Stimulated activated CD8-positive, alpha-beta memory T cell treated with anti-CD3 and anti-CD28 coated beads, Interleukin-7, amount 100 ng/mL, for 4 hours (primary cell): ENCODE measurements at regions not wholly inside any gene's neighbourhood (a gene's known extent, or its start where the extent isn't known, plus 50 kb on each side); places are given as distances from the start of the nearest gene placed in this dataset.
"Not testable (repeated sequence)": the region's sequence is repeated elsewhere in the genome, so short reads cannot be mapped to it uniquely, and the experiment has no call there.

Source experiments
- DNase-seq, 2 donors: peaks; one replicate each; pipeline ENCODE4 v3.0.0-alpha.2; 2020; ENCODE audit warnings: low read depth in 2 of 2

DNA sequence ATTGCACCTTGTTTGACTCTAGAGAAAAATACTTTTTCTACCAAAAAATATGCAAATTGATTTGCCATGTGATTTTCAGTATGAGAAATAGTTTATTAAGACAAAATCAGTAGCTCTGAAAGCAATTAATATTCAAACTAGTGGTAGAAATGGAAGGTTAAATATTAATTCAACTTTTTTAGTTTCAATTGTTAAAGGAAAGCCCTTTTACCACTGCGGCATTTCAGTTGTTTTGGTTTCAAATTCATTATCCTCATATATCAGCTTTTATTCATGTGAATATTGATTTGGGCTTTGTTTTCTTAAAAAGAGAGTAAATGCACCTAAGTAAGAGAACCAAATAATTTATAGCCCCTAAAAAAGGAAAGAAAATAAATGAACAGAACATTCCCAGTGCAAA, 660.6 kb upstream of the CHD1 start:
- DNase-seq = no peak

DNA sequence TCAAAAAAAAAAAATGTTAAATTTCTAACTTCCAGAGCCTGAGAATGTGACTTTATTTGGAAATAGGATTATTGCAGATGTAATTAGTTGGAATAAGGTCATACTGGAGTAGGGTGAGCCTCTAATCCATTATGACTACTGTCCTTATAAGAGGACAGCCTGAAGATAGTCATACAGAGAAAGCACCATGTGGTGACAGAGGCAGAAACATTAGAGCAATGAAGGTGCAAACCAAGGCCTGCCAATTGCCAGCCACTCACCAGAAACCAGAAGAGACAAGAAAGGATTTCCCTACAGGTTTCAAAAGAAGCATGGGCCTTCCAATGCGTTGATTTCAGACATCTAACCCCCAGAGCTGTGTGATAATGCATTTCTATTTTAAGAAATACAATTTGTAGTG, 659.2 kb upstream of the CHD1 start:
- DNase-seq = no peak

DNA sequence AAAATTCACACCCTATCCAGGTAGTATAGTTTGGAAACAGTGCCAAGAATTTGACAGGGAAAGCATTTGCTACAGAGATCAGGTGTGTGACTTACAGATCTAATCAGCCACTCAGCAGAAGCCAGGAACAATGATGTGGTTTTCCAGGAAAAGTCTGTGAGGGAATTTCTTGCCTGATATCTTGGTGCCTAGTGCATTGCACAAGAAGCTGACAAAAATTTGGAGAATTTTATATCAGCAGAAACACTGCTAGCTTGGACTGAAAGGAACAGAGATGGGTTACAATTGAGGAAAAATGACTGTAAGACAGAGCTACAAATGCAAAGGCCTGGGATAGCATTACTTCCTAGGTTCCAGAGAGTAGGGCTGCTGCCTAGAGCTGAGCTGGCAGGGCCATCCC, 658.1 kb upstream of the CHD1 start:
- DNase-seq = no peak

DNA sequence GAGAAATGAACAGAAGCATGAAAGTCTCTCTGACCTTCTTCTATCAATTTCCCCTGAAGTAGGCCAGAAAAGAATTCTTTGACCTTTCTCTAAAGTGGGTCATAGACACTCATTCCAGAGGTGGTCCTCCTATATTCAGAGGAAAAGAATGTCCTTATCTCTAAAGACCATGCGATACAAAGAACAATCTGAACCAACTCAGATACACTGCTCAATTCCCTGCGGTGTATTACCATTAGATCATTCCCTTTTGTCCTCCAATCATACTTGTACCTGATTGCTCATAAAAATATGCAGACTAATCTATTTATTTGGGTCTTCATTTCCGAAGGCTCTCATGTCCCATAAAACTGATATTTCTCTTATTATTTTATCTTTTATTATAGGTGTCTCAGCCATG, 652.4 kb upstream of the CHD1 start:
- not testable (repeated sequence) for DNase-seq

DNA sequence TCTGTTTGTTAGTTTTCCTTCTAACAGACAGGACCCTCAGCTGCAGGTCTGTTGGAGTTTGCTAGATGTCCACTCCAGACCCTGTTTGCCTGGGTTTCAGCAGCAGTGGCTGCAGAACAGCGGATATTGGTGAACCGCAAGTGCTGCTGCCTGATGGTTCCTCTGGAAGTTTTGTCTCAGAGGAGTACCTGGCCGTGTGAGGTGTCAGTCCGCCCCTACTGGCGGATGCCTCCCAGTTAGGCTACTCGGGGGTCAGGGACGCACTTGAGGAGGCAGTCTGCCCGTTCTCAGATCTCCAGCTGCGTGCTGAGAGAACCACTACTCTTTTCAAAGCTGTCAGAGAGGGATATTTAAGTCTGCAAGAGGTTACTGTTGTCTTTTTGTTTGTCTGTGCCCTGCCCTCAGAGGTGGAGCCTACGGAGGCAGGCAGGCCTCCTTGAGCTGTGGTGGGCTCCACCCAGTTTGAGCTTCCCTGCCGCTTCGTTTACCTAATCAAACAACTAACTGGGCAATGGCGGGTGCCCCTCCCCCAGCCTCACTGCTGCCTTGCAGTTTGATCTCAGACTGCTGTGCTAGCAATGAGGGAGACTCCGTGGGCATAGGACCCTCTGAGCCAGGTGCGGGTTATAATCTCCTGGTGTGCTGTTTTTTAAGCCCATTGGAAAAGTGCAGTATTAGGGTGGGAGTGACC, 634.3 kb upstream of the CHD1 start:
- DNase-seq = not testable (repeated sequence)

DNA sequence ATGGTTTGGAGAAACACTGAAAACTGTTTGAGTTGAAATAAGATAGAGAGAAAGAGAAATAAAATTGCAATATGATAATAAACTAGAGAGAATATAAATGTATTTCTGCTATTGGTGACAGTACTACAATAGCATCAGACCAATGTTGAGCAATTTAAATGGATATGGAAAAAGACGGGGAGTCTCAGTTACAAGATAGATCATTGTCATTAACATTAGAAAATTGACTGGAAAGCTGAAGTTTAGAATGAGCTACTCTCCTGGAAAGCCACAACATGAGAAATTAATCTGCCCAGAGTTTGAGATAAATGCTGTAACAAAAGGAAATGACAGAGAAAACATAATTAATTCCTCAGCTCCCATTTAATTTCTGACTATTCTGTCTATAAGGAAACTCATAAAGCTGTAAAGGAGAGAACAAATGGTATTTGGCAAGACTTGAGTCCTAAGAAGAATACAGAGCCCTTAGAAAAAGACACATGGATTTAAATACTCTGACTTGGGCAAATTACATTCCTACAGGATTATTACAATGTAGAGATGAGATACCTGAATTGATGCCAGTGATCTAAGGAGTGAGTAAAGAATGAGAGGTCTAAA, 624.5 kb upstream of the CHD1 start:
- DNase-seq = no peak

DNA sequence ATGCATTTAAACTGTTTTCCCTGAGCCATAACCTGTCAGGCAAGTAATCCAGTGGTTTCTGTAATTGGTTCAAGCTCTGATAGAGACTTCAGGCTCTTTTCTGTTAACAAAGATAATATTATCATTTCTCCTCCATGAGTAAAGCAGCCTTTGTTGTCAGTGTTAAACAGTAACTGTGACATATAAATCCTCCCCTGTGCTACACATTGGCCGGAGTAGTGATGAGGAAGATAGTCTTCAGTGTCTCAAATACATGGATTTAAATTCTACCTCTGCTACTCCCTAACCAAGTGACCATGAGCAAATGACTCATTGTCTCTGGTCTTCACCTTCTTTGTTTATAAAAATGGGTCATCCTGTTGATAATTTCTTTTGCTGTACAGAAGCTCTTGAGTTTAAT, 615.5 kb upstream of the CHD1 start:
- no peak for DNase-seq

DNA sequence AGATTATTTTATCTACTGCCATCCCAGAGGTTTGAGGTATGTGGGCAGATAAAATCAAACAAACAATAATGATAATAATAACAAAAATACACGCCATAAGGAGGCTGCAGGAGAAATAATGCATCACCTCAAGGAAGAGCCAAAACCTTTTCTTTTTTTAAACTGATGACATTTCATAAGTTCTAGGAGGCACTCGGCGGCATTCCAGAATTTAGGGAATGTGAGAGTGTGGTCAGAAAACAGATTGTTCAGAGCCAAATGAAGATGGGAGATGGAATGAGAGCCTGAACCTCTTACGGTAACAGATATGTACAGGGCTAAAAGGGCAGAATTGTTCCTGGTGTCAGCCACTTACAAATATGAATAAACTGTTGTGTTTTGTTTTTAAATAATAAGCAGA, 615.0 kb upstream of the CHD1 start:
- no peak for DNase-seq

DNA sequence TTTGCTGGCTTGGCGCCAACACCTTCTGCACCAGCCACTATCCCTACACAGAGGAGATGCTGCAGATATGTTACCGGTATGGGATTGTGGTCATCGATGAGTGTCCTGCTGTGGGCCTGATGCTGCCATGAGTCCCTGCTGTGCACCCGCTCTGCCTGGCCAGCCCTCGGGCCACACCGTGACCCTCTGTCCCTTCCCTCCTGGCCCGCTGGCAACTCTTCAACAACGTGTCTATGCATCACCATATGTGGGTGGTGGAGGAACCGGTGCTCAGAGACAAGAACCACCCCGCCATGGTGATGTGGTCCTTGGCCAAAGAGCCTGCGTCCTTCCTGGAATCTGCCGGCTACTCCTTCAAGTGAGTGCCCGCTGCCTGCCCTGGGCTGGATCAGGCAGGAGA, 605.4 kb upstream of the CHD1 start:
- not testable (repeated sequence) for DNase-seq

DNA sequence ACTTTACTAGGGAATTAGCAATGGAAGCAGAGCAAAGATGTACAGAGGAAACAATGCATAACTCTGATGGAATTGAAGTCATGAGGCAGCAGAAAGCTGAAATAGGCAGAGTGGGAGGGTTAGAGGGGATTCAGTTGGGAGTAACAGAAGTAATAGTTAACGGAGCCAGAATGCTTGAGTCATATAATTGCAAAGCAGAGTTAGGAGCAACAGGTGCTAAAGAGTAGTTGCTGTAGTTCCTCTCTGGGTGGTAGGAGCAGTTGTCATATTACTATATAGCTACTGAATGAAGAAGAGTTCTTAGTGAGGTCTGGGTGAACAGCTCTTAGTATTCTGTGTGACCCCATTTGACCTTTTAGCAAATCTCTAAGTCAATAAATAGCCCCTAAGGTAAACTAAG, 592.9 kb upstream of the CHD1 start:
- not testable (repeated sequence) for DNase-seq

DNA sequence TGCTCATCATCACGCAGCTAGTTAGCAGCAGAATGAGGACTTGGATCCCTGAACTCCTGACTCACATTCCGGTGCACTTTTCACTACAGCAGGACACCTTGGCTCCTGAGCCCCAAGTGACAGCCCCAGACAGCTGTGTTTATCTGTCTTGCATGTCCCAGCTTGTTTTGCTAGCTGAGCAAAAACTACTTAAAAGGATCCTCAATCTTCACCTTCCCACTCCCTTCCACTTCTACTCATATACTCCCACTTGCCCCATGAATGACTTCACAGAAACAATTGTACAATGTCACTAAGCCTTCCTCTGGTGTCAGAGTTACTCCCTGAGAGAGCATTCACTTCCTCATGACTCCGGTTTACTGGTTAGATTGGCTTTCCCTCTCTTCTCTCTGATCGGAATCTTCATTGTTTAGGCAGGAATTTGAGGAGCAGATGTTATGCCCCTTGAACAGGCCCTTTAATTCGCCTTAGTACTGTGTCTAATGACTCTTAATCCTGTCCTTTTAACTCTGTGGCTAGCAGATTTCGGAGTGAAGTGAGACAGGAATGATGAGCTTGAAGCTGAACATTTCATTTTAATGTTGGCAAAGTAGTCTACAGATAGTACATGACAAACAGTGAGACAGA, 587.2 kb upstream of the CHD1 start:
- not testable (repeated sequence) for DNase-seq

DNA sequence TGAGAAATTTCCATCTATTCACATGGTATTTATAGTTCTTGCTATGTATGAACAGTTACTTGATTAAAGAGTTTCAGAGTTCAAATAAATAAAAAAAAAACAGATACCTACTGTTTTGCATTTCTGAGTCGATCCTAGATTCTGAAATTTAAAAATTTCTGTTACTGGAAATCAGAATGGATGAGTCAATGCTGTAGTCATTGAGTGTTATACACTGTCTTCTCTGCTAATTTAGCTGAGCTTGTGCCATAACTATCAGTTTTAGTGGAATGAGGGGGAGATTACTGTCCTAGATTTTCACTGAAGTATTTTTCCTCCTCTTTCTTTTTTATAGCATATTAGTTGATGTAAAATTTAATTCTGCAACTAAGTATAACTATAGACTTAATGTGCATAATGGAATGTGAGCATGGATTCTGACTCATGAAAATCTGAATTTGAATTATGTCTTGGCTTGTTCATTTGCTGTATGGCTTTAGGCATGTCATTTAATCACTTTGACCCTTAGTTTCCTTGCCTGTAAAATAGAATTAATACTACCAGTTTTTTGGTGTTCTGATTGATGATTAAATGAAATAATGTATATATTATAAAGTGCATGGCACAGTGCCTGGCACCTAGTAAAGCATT, 581.5 kb upstream of the CHD1 start:
- DNase-seq = not testable (repeated sequence)

DNA sequence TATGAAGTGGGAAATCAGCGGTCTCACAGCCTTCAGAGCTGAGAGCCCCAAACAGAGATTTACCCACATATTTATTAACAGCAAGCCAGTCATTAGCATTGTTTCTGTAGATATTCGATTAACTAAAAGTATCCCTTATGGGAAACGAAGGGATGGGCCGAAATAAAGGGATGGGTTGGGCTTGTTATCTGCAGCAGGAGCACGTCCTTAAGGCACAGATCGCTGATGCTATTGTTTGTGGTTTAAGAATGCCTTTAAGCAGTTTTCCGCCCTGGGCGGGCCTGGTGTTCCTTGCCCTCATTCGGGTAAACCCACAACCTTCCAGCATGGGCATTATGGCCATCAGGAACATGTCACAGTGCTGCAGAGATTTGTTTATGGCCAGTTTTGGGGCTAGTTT, 580.3 kb upstream of the CHD1 start:
- not testable (repeated sequence) for DNase-seq

DNA sequence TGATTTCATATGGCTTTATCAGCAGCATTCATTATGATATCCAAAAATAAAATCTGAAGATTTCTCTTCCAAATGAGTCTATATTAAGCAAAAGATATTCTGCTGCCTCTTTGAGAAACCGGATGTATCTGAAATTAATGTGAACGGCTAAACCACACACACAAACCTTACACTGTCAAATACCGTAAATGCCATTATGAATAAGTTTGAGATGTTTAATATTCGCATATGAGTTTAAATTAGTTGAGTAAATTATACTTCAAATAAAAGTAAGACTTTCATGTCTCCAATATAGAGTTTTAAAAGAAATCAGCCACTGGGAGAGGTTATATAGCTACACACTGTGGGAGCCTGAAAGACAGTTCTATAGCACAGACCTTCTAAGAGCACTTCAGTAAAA, 566.6 kb upstream of the CHD1 start:
- not testable (repeated sequence) for DNase-seq

DNA sequence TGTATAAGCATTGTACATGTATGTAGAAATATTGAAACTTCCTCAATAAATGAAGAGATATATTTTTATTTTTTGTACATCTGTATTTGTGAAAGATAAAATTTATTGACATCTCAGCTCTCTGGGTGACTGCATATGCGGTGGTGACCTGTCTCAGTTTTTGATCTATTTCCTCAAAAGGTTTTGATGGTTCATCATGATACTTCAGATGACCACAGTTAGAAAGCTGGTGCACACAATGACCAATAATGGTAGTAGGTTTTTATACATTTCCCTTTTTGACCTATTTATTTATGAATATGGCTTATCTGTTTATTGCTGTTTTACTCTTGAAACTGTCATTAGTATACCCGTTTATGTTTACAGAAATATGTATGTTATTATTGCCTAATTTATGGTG, 549.6 kb upstream of the CHD1 start:
- not testable (repeated sequence) for DNase-seq

DNA sequence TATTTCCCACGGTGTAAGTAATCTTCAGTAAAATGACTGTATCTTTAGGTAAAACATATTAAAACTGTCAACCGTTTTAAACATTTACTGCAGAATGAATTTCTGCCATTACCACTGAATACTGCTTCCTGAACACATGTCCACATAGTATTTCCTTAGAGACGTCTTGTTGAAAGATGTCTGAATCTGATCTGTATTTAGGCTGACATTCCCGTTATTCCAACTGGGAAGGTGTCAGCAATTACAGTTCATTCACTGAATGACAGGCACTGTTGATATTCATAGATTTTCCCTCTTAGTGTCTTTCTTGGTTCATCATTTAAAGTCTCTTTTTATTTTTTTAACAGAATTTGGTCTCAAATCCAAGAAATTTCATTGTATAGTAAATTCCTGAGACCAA, 544.5 kb upstream of the CHD1 start:
- DNase-seq = not testable (repeated sequence)

DNA sequence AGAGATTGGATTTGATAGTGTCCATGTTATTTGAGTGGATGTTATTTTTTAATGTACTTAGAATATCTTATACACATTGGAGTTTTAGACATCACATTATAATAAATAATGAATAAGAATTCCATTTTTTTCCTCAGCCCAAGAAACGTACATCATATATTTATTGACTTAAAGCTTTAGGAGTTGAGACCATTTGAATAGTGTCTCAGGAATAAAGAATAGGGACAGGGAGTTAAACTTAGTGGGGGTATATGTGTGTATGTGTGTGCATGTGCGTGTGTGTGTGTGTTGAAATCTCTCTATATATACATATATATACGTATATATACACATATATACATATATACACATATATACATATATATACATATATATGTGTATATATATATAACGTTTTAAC, 542.9 kb upstream of the CHD1 start:
- DNase-seq = not testable (repeated sequence)

DNA sequence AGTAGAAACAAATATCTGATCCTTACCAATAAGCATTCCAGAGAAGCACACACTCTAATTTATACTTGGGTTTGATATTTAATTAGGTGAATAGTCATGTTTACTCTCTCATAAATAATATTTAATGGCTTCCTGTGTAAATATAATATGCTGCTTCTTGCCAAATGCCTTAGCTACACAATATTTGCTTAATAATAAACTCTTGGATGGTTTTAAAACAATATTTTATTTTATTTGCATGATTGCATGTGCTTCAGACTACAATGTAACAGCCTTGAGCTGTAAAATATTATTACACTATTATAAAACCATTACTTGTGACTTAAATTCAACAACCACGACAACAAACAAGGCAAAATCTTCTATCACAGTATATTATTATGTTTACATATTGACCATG, 542.4 kb upstream of the CHD1 start:
- DNase-seq = not testable (repeated sequence)

DNA sequence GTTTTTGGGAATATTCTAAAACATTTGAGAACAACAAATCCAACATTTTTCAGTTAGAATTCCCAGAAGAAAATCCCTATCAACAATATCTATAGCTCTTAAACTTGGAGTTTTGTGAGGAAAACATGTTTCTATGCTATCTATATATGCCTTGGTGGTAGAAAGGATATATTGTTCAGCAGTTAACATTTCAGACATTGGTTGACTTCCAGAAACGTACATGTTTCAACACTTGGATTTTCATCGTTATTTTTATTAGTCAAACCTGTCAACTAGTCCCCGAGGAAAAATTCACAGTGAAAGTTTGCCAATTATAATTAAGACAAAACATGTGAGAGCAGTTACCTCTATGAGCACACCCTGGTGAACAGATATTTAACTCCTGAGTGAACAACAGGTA, 541.8 kb upstream of the CHD1 start:
- not testable (repeated sequence) for DNase-seq

DNA sequence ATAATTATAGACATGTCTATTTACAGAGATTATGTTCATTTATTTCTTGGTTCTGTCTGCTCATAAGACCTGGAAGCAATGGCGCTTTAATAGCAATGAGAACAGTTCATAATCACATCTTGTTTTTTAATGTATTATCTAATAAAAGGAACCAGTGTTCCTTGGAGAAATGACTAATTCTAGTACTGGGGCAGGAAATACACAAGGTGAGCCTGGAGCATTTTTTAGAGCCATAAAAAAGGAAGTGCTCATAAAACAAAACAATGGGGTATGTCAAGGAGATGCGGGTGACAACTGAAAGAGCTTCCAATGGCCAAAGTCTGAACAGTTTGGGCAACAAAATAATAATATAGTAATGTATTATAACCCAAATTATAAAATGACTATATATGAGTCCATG, 531.9 kb upstream of the CHD1 start:
- DNase-seq = no peak

DNA sequence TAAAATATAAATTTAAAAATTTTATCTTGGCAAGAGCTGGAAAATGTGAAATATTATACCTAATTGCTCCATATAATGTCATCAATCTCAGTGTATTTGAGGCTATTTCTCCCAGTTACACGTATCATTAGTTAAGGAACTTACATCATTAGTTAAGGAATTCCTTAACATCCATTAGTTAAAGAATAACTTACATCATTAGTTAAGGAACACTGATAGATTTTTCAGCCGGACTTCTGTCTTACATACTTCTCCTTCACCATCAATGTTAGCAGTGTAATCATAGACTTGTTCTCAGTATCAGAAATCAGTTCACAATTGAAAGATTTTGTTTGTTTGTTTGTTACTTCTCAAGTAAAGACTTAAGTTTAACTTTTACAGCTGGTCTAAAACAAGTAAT, 524.4 kb upstream of the CHD1 start:
- no peak for DNase-seq

DNA sequence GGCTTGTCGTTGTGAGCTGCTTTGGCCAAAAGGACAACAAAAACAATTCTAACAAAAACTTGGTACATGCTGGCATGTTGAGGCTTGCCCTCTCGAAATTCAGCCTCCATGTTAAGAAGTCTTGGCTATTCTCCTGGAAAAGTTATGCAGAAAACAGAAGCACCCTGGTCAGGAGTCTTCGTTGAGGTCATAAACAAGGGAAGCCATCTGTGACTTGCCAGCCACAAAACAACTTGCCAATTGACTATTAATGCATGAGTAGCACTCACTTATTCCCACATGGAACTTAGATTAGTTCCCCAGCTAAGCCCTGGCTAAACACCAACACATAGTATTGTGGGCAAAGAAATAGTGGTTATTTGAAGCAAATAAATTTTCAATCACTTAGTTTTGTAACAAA, 521.0 kb upstream of the CHD1 start:
- DNase-seq = no peak

DNA sequence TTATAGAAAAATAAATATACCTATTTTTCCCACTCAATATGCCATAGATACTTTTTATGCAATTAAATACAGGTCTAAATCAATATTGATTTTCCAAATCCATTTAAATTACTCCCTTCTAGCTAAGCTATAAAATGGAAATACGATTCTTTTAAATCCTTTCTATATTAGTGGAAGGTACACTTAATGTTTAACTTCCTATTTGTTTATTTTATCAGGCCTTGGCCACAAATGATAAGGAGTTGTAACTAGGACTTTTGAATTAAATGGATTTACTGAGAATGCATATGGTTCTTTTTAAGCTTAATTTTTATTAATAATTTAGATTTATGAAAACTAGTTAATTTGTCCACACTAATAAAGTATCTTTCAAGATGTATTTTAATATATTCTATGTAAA, 517.0 kb upstream of the CHD1 start:
- no peak for DNase-seq
